ENCODE measurements at regions not wholly inside any gene's neighbourhood (a gene's known extent, or its start where the extent isn't known, plus 50 kb on each side); places are given as distances from the start of the nearest gene placed in this dataset.
"Not testable (repeated sequence)": the region's sequence is repeated elsewhere in the genome, so short reads cannot be mapped to it uniquely, and the experiment has no call there.

GRCh38 chr10:123323884-123324283 lies 169.7 kb downstream of the BUB3 start:
- no peak for DNase-seq

- no peak for DNase-seq
Measured at GRCh38 chr10:123325663-123326190, 171.5 kb downstream of the BUB3 start.

- DNase-seq: no peak
Measured at GRCh38 chr10:123326674-123327073, 172.5 kb downstream of the BUB3 start.

- no peak for DNase-seq
Measured at GRCh38 chr10:123327450-123327849, 173.2 kb downstream of the BUB3 start.

- no peak for DNase-seq
Measured at GRCh38 chr10:123327896-123328295, 173.7 kb downstream of the BUB3 start.

GRCh38 chr10:123331438-123331837 lies 177.2 kb downstream of the BUB3 start:
- peak in 1 of 2 donors; percentile 13 for DNase-seq

- no peak for DNase-seq
Measured at GRCh38 chr10:123346581-123346980, 192.4 kb downstream of the BUB3 start.

GRCh38 chr10:123348691-123349572 lies 194.7 kb downstream of the BUB3 start:
- no peak for DNase-seq

GRCh38 chr10:123351715-123352114 lies 197.5 kb downstream of the BUB3 start:
- no peak for DNase-seq

- no peak for DNase-seq
Measured at GRCh38 chr10:123354521-123354920, 200.3 kb downstream of the BUB3 start.

- no peak for DNase-seq
Measured at GRCh38 chr10:123355748-123356481, 201.7 kb downstream of the BUB3 start.

GRCh38 chr10:123356799-123357198 lies 202.6 kb downstream of the BUB3 start:
- DNase-seq: no peak

GRCh38 chr10:123357421-123357930 lies 203.3 kb downstream of the BUB3 start:
- DNase-seq: no peak

- no peak for DNase-seq
Measured at GRCh38 chr10:123359539-123359938, 205.3 kb downstream of the BUB3 start.

GRCh38 chr10:123361832-123362231 lies 207.6 kb downstream of the BUB3 start:
- no peak for DNase-seq

- peak; percentile 58 to 85 for DNase-seq
Measured at GRCh38 chr10:123367195-123367594, 213.0 kb downstream of the BUB3 start.

GRCh38 chr10:123371626-123372025 lies 217.4 kb downstream of the BUB3 start:
- not testable (repeated sequence) for DNase-seq

GRCh38 chr10:123373591-123373990 lies 219.4 kb downstream of the BUB3 start:
- no peak for DNase-seq

GRCh38 chr10:123375097-123375496 lies 220.9 kb downstream of the BUB3 start:
- DNase-seq: no peak

- no peak for DNase-seq
Measured at GRCh38 chr10:123375738-123376137, 221.5 kb downstream of the BUB3 start.

GRCh38 chr10:123377883-123378282 lies 223.7 kb downstream of the BUB3 start:
- no peak for DNase-seq

GRCh38 chr10:123378302-123378701 lies 224.1 kb downstream of the BUB3 start:
- no peak for DNase-seq

GRCh38 chr10:123379156-123379555 lies 225.0 kb downstream of the BUB3 start:
- DNase-seq: no peak

All from hippocampal formation (tissue), 2 donors.